Muscle of leg (tissue), 3 donors: ENCODE measurements at regions not wholly inside any gene's neighbourhood (a gene's known extent, or its start where the extent isn't known, plus 50 kb on each side); places are given as distances from the start of the nearest gene placed in this dataset.
A peak's percentile ranks its signal among the peaks of the same experiment; 100 is the strongest.
"Not testable (repeated sequence)": the region's sequence is repeated elsewhere in the genome, so short reads cannot be mapped to it uniquely, and the experiment has no call there.

Experiments used
- DNase-seq: peaks from one replicate; pipeline ENCODE4 v3.0.0; 2013
- H3K27ac ChIP-seq: one replicate; pipeline ENCODE4 v1.5.1; 2013; ENCODE audit warnings: mild to moderate bottlenecking, low read length, control low read depth
- H3K27me3 ChIP-seq: one replicate; pipeline ENCODE4 v1.6.1; 2013; ENCODE audit warnings: low read length; ENCODE audit not compliant: control insufficient read depth, insufficient read depth
- H3K36me3 ChIP-seq: one replicate; pipeline ENCODE4 v1.6.1; 2013; ENCODE audit warnings: low read length; ENCODE audit not compliant: control insufficient read depth, insufficient read depth
- H3K4me1 ChIP-seq: one replicate; pipeline ENCODE4 v1.6.1; 2013; ENCODE audit warnings: low read length; ENCODE audit not compliant: control insufficient read depth, insufficient read depth
- H3K4me3 ChIP-seq: one replicate; pipeline ENCODE4 v1.5.1; 2013; ENCODE audit warnings: low read length, control low read depth
- H3K9me3 ChIP-seq: replicated peaks from 2 replicates; pipeline ENCODE4 v1.6.1; 2013; ENCODE audit warnings: low read depth, low read length; ENCODE audit not compliant: control insufficient read depth
- WGBS: methylation state at CpG from one replicate; pipeline ENCODE4 v1.1.5; 2013; ENCODE audit warnings: missing lambda C conversion rate; ENCODE audit not compliant: insufficient coverage; 5-methylcytosine and 5-hydroxymethylcytosine counted together

- H3K4me3 ChIP-seq = no peak overlapping the region
- H3K9me3 ChIP-seq = no peaks in the 10 kb centered on the region
- no CpG with 5 or more reads among the region's 2 CpGs for WGBS
- no peak for DNase-seq
- H3K27ac ChIP-seq = no peak overlapping the region
- H3K36me3 ChIP-seq = no peaks in the 10 kb centered on the region
- H3K27me3 ChIP-seq = no peaks in the 10 kb centered on the region
- H3K4me1 ChIP-seq = no peaks in the 10 kb centered on the region
Observed at GRCh38 chrX:121635141-121635540, 587.7 kb downstream of the GLUD2 start.

GRCh38 chrX:121639781-121640180 is 592.4 kb downstream of the GLUD2 start:
- DNase-seq = no peak
- Histone ChIP-seq H3K4me1 (no peaks in the 10 kb centered on the region), H3K36me3 (no peaks in the 10 kb centered on the region), H3K9me3 (no peaks in the 10 kb centered on the region), H3K4me3 (no peak overlapping the region), H3K27ac (no peak overlapping the region), H3K27me3 (no peaks in the 10 kb centered on the region)

GRCh38 chrX:121641560-121641959 is 594.1 kb downstream of the GLUD2 start:
- DNase-seq = peak; percentile 33
- Histone ChIP-seq H3K9me3 (no peaks in the 10 kb centered on the region), H3K4me1 (no peaks in the 10 kb centered on the region), H3K27ac (no peak overlapping the region), H3K4me3 (no peak overlapping the region), H3K27me3 (no peaks in the 10 kb centered on the region), H3K36me3 (no peaks in the 10 kb centered on the region)
- no CpG with 5 or more reads among the region's 2 CpGs for WGBS

GRCh38 chrX:121642415-121642814 is 595.0 kb downstream of the GLUD2 start:
- H3K36me3 ChIP-seq = no peaks in the 10 kb centered on the region
- H3K4me1 ChIP-seq = no peaks in the 10 kb centered on the region
- no peak for DNase-seq
- no peak overlapping the region for H3K27ac ChIP-seq
- no peak overlapping the region for H3K4me3 ChIP-seq
- H3K27me3 ChIP-seq = no peaks in the 10 kb centered on the region
- H3K9me3 ChIP-seq = no peaks in the 10 kb centered on the region
- no CpG with 5 or more reads among the region's 1 CpG for WGBS

GRCh38 chrX:121649417-121649816 is 602.0 kb downstream of the GLUD2 start:
- H3K27ac ChIP-seq = no peak overlapping the region
- DNase-seq = no peak
- H3K27me3 ChIP-seq = no peaks in the 10 kb centered on the region
- H3K4me3 ChIP-seq = no peak overlapping the region
- no peaks in the 10 kb centered on the region for H3K36me3 ChIP-seq
- H3K9me3 ChIP-seq = no peaks in the 10 kb centered on the region
- no peaks in the 10 kb centered on the region for H3K4me1 ChIP-seq

GRCh38 chrX:121655276-121655675 is 607.9 kb downstream of the GLUD2 start:
- no peak overlapping the region for H3K4me3 ChIP-seq
- H3K27me3 ChIP-seq = no peaks in the 10 kb centered on the region
- H3K9me3 ChIP-seq = peaks cover 2% of the 10 kb centered on the region
- peak; percentile 38 for DNase-seq
- H3K4me1 ChIP-seq = no peaks in the 10 kb centered on the region
- H3K27ac ChIP-seq = no peak overlapping the region
- no peaks in the 10 kb centered on the region for H3K36me3 ChIP-seq

- Histone ChIP-seq H3K36me3 (no peaks in the 10 kb centered on the region), H3K27me3 (no peaks in the 10 kb centered on the region), H3K27ac (no peak overlapping the region), H3K4me1 (no peaks in the 10 kb centered on the region), H3K9me3 (no peaks in the 10 kb centered on the region), H3K4me3 (no peak overlapping the region)
- 36% methylated on average over 2 of the region's 4 CpGs for WGBS
- DNase-seq = no peak
Observed at GRCh38 chrX:121666171-121666570, 618.8 kb downstream of the GLUD2 start.

- DNase-seq = no peak
- no CpG with 5 or more reads among the region's 2 CpGs for WGBS
- H3K9me3 ChIP-seq = peaks cover 14% of the 10 kb centered on the region
- H3K4me3 ChIP-seq = no peak overlapping the region
- H3K27ac ChIP-seq = no peak overlapping the region
- no peaks in the 10 kb centered on the region for H3K27me3 ChIP-seq
- no peaks in the 10 kb centered on the region for H3K4me1 ChIP-seq
- H3K36me3 ChIP-seq = no peaks in the 10 kb centered on the region
Observed at GRCh38 chrX:121671649-121672048, 624.2 kb downstream of the GLUD2 start.

GRCh38 chrX:121709236-121709635 is 661.8 kb downstream of the GLUD2 start:
- H3K36me3 ChIP-seq, H3K27me3 ChIP-seq, H3K9me3 ChIP-seq, H3K4me3 ChIP-seq, DNase-seq, H3K27ac ChIP-seq, H3K4me1 ChIP-seq: not testable (repeated sequence)
- WGBS = no CpG with 5 or more reads among the region's 1 CpG

GRCh38 chrX:121733514-121733913 is 686.1 kb downstream of the GLUD2 start:
- Histone ChIP-seq H3K27ac (no peak overlapping the region), H3K4me3 (no peak overlapping the region), H3K9me3 (no peaks in the 10 kb centered on the region), H3K27me3 (no peaks in the 10 kb centered on the region), H3K4me1 (no peaks in the 10 kb centered on the region), H3K36me3 (no peaks in the 10 kb centered on the region)
- WGBS = no CpG with 5 or more reads among the region's 1 CpG
- no peak for DNase-seq

- Histone ChIP-seq H3K27ac (no peak overlapping the region), H3K4me3 (no peak overlapping the region), H3K36me3 (no peaks in the 10 kb centered on the region), H3K9me3 (no peaks in the 10 kb centered on the region), H3K4me1 (no peaks in the 10 kb centered on the region), H3K27me3 (no peaks in the 10 kb centered on the region)
- no CpG with 5 or more reads among the region's 2 CpGs for WGBS
- no peak for DNase-seq
Observed at GRCh38 chrX:121746105-121746504, 698.7 kb downstream of the GLUD2 start.
